Endodermal cell (in vitro differentiated cells): ENCODE measurements at regions not wholly inside any gene's neighbourhood (a gene's known extent, or its start where the extent isn't known, plus 50 kb on each side); places are given as distances from the start of the nearest gene placed in this dataset.

Experiments
- DNase-seq: peaks from one replicate; pipeline ENCODE4 v3.0.0-alpha.2; 2017
- H3K27ac ChIP-seq: 2 replicates; pipeline ENCODE4 v1.5.1; 2013; ENCODE audit warnings: mild to moderate bottlenecking, low read depth, low read length, moderate library complexity
- H3K27me3 ChIP-seq: 2 replicates; pipeline ENCODE4 v1.6.1; 2013; ENCODE audit warnings: mild to moderate bottlenecking, low read length, moderate library complexity; ENCODE audit not compliant: insufficient read depth, control insufficient read depth, poor library complexity, severe bottlenecking
- H3K36me3 ChIP-seq: 2 replicates; pipeline ENCODE4 v1.7.0; 2013; ENCODE audit warnings: mild to moderate bottlenecking, low read length, moderate library complexity; ENCODE audit not compliant: control insufficient read depth, insufficient read depth
- H3K4me1 ChIP-seq: one replicate; pipeline ENCODE4 v1.7.0; 2013; ENCODE audit warnings: low read length; ENCODE audit not compliant: control insufficient read depth, insufficient read depth
- H3K4me3 ChIP-seq: 2 replicates; pipeline ENCODE4 v1.5.1; 2013; ENCODE audit warnings: mild to moderate bottlenecking, low read length, moderate library complexity
- H3K9ac ChIP-seq: 2 replicates; pipeline ENCODE4 v1.6.1; 2013; ENCODE audit warnings: mild to moderate bottlenecking, low read length, moderate library complexity; ENCODE audit not compliant: poor library complexity, severe bottlenecking; ENCODE audit errors: extremely low read depth
- H3K9me3 ChIP-seq: 2 replicates; pipeline ENCODE4 v1.6.1; 2013; ENCODE audit warnings: mild to moderate bottlenecking, low read length, moderate library complexity; ENCODE audit not compliant: control insufficient read depth
- H3K27ac Mint-ChIP-seq: 2 replicates; pipeline ENCODE4 v1.8.0; 2020; ENCODE audit warnings: mixed read lengths
- H3K27me3 Mint-ChIP-seq: 2 replicates; pipeline ENCODE4 v1.8.0; 2021; ENCODE audit warnings: mild to moderate bottlenecking, mixed read lengths; ENCODE audit not compliant: insufficient read depth
- H3K36me3 Mint-ChIP-seq: 2 replicates; pipeline ENCODE4 v1.8.0; 2020; ENCODE audit warnings: low read depth, mixed read lengths
- H3K4me1 Mint-ChIP-seq: 2 replicates; pipeline ENCODE4 v1.8.0; 2020; ENCODE audit warnings: mixed read lengths
- H3K4me3 Mint-ChIP-seq: 2 replicates; pipeline ENCODE4 v1.8.0; 2020; ENCODE audit warnings: mild to moderate bottlenecking, moderate library complexity, mixed read lengths
- H3K9me3 Mint-ChIP-seq: 2 replicates; pipeline ENCODE4 v1.8.0; 2020; ENCODE audit warnings: mild to moderate bottlenecking, mixed read lengths
- CTCF ChIP-seq: fragments of 200-600 bp; sonication (generic); conservative IDR thresholded peaks from 2 replicates; pipeline ENCODE4 v1.5.0; 2021; ENCODE audit warnings: antibody characterized with exemption, mild to moderate bottlenecking
- WGBS, 2 experiments: methylation state at CpG; one replicate each; pipeline versions ENCODE4 v1.1.5 to v1.1.7; 2013; ENCODE audit warnings: missing lambda C conversion rate in 2 of 2, mixed read lengths in 1 of 2; ENCODE audit not compliant: insufficient coverage in 1 of 2, insufficient read length in 1 of 2; 5-methylcytosine and 5-hydroxymethylcytosine counted together

- 58 to 74% methylated on average over 4 to 5 of the region's 5 CpGs for WGBS, 2 experiments
- Mint-ChIP-seq H3K27me3 (no peaks in the 10 kb centered on the region), H3K4me3 (no peak overlapping the region), H3K36me3 (no peaks in the 10 kb centered on the region), H3K27ac (no peak overlapping the region), H3K9me3 (no peaks in the 10 kb centered on the region), H3K4me1 (peaks cover 2% of the 10 kb centered on the region)
- DNase-seq = peak; percentile 94
- Histone ChIP-seq H3K9ac (no peak overlapping the region), H3K4me1 (no peaks in the 10 kb centered on the region), H3K27me3 (no peaks in the 10 kb centered on the region), H3K36me3 (no peaks in the 10 kb centered on the region), H3K9me3 (no peaks in the 10 kb centered on the region), H3K27ac (no peak overlapping the region), H3K4me3 (no peak overlapping the region)
- TF ChIP-seq CTCF = peak; percentile 81
Observed at GRCh38 chr5:162209005-162209605, 141.5 kb downstream of the GABRG2 start.

GRCh38 chr5:162214551-162214950 is 147.0 kb downstream of the GABRG2 start:
- Mint-ChIP-seq H3K4me1 (no peaks in the 10 kb centered on the region), H3K27ac (no peak overlapping the region), H3K27me3 (no peaks in the 10 kb centered on the region), H3K36me3 (no peaks in the 10 kb centered on the region), H3K4me3 (no peak overlapping the region), H3K9me3 (no peaks in the 10 kb centered on the region)
- Histone ChIP-seq H3K36me3 (no peaks in the 10 kb centered on the region), H3K27me3 (no peaks in the 10 kb centered on the region), H3K9ac (no peak overlapping the region), H3K9me3 (no peaks in the 10 kb centered on the region), H3K4me1 (no peaks in the 10 kb centered on the region), H3K4me3 (no peak overlapping the region), H3K27ac (no peak overlapping the region)
- DNase-seq = no peak
- no peak for TF ChIP-seq CTCF
- 98 to 100% methylated on average over 2 of the region's 2 CpGs for WGBS, 2 experiments

GRCh38 chr5:162217037-162217436 is 149.5 kb downstream of the GABRG2 start:
- 89% methylated on average over 1 of the region's 1 CpG; no CpG with 5 or more reads in 1 of the 2 experiments for WGBS, 2 experiments
- DNase-seq = no peak
- H3K36me3 Mint-ChIP-seq = no peaks in the 10 kb centered on the region
- Histone ChIP-seq H3K9ac (no peak overlapping the region), H3K36me3 (no peaks in the 10 kb centered on the region), H3K4me1 (no peaks in the 10 kb centered on the region), H3K9me3 (no peaks in the 10 kb centered on the region), H3K27me3 (no peaks in the 10 kb centered on the region), H3K27ac (no peak overlapping the region), H3K4me3 (no peak overlapping the region)
- no peaks in the 10 kb centered on the region for H3K9me3 Mint-ChIP-seq
- no peaks in the 10 kb centered on the region for H3K27me3 Mint-ChIP-seq
- no peak overlapping the region for H3K4me3 Mint-ChIP-seq
- no peaks in the 10 kb centered on the region for H3K4me1 Mint-ChIP-seq
- H3K27ac Mint-ChIP-seq = no peak overlapping the region
- no peak for TF ChIP-seq CTCF
